PC-3 (cell line): ENCODE measurements at regions not wholly inside any gene's neighbourhood (a gene's known extent, or its start where the extent isn't known, plus 50 kb on each side); places are given as distances from the start of the nearest gene placed in this dataset.

Source experiments
- ATAC-seq: fragments of 200-7000 bp; cut with Tn5 transposase; 2 replicates; pipeline ENCODE4 v1.9.1; 2020; ENCODE audit warnings: mild to moderate bottlenecking, moderate library complexity
- BruUV-seq: library from RNA; stranded (reverse); fragments of 400-500 nt; replicated peaks from 2 replicates; lab custom pipeline; 2021; lab: Mats Ljungman, UMichigan
- CTCF ChIA-PET: fragments of 300-600 bp; sonication (Branson Sonifier 250); formaldehyde crosslinking; loops from one replicate; lab custom pipeline; 2022; ENCODE audit warnings: antibody characterized with exemption; lab: Charles Lee
- POLR2A ChIA-PET: fragments of 300-600 bp; sonication (Branson Sonifier 250); formaldehyde crosslinking; loops from one replicate; lab custom pipeline; 2022; ENCODE audit warnings: antibody characterized with exemption; ENCODE audit not compliant: unreplicated experiment; lab: Charles Lee
- DNase-seq: peaks from one replicate; pipeline ENCODE4 v3.0.0-alpha.2; 2015
- H2AFZ ChIP-seq: fragments of 300-600 bp; sonication (generic); 2 replicates; pipeline ENCODE4 v1.6.0; 2016; ENCODE audit warnings: antibody characterized with exemption, low read length
- H3F3A ChIP-seq: fragments of 300-600 bp; sonication (generic); one replicate; pipeline ENCODE4 v1.6.0; 2017; ENCODE audit warnings: antibody characterized with exemption, low read length, control low read depth, mild to moderate bottlenecking; ENCODE audit not compliant: unreplicated experiment
- H3K27ac ChIP-seq: fragments of 300-600 bp; sonication (generic); 2 replicates; pipeline ENCODE4 v1.5.1; 2016; ENCODE audit warnings: mild to moderate bottlenecking, low read length
- H3K27me3 ChIP-seq: fragments of 300-600 bp; sonication (generic); 2 replicates; pipeline ENCODE4 v1.6.1; 2016; ENCODE audit warnings: low read length, mixed read lengths
- H3K36me3 ChIP-seq: fragments of 300-600 bp; sonication (generic); 2 replicates; pipeline ENCODE4 v1.6.1; 2016; ENCODE audit warnings: low read depth, mixed run types, low read length, mixed read lengths
- H3K4me1 ChIP-seq: fragments of 300-600 bp; sonication (generic); 2 replicates; pipeline ENCODE4 v1.5.1; 2016; ENCODE audit warnings: low read length; ENCODE audit not compliant: insufficient read depth
- H3K4me2 ChIP-seq: fragments of 300-600 bp; sonication (generic); 2 replicates; pipeline ENCODE4 v1.6.0; 2016; ENCODE audit warnings: low read length
- H3K4me3 ChIP-seq: fragments of 300-600 bp; sonication (generic); 2 replicates; pipeline ENCODE4 v1.5.1; 2016; ENCODE audit warnings: mild to moderate bottlenecking, low read length, mixed read lengths
- H3K79me2 ChIP-seq: fragments of 300-600 bp; sonication (generic); 2 replicates; pipeline ENCODE4 v1.6.1; 2017; ENCODE audit warnings: low read length, mixed read lengths
- H3K9ac ChIP-seq: fragments of 300-600 bp; sonication (generic); 2 replicates; pipeline ENCODE4 v1.6.0; 2016; ENCODE audit warnings: mild to moderate bottlenecking, low read length
- H3K9me2 ChIP-seq: fragments of 300-600 bp; sonication (generic); replicated peaks from 2 replicates; pipeline ENCODE4 v1.6.1; 2016; ENCODE audit warnings: mixed run types, low read length, mixed read lengths
- H3K9me3 ChIP-seq: fragments of 300-600 bp; sonication (generic); 2 replicates; pipeline ENCODE4 v1.6.1; 2016; ENCODE audit warnings: low read length, mixed read lengths
- H4K20me1 ChIP-seq: fragments of 300-600 bp; sonication (generic); 2 replicates; pipeline ENCODE4 v1.6.1; 2016; ENCODE audit warnings: low read length, mixed read lengths
- CTCF ChIP-seq: fragments of 300-600 bp; sonication (generic); conservative IDR thresholded peaks from 2 replicates; pipeline ENCODE4 v1.5.1; 2017; ENCODE audit warnings: antibody characterized with exemption, low read depth, mild to moderate bottlenecking, low read length
- EZH2 ChIP-seq: fragments of 300-600 bp; sonication (generic); IDR thresholded peaks from one replicate; pipeline ENCODE4 v1.6.1; 2017; ENCODE audit warnings: antibody characterized with exemption, mild to moderate bottlenecking, low read length; ENCODE audit not compliant: unreplicated experiment
- EZH2phosphoT487 ChIP-seq: fragments of 300-600 bp; sonication (generic); IDR thresholded peaks from 2 replicates; pipeline ENCODE4 v1.6.1; 2018; ENCODE audit warnings: mild to moderate bottlenecking, antibody characterized with exemption, low read length, borderline replicate concordance
- intact Hi-C: fragments of 100-400 bp; cut with micrococcal nuclease; formaldehyde crosslinking; loops from 2 replicates; pipeline ENCODE4 v1.9.0; 2023

DNA sequence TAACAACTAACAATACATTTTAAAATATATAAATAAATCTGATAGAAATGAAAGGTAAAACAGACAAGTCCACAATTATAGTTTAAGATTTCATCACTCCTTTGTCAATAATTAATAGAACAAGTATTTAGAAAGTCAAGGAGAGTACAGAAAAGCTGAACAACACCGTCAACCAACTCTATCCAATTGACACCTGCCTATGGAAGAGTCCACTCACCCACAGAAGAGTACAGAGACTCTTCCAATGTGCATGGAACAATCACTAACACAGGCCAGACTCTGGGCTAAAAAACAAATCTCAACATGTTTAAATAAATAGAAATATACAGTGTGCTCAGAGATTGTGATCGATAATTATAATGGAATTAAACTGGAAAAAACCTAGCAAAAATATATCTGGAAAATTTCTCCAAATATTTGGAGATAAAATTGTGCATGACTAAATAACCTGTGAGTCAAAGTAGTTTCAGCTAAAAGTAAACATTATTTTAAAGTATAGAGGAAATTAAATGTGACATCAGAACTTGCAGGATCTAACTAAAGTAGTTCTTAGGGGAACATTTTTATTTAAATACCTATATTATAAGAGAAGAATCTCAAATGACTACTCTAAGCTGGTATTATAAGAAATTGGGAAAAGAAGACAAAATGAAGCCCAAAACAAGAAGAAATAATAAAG lies 109.9 kb upstream of the EGFR start:
- no peak for TF ChIP-seq EZH2
- H3K9ac ChIP-seq: no peak overlapping the region
- no peaks in the 10 kb centered on the region for H3K27me3 ChIP-seq
- no peaks in the 10 kb centered on the region for H4K20me1 ChIP-seq
- no peaks in the 10 kb centered on the region for H3F3A ChIP-seq
- no peaks in the 10 kb centered on the region for H3K9me2 ChIP-seq
- peak; percentile 84 for ATAC-seq
- H2AFZ ChIP-seq: no peak overlapping the region
- no TSS peak for BruUV-seq
- peak overlapping the region; percentile 65 for H3K4me2 ChIP-seq
- intact Hi-C loops: no loop called here
- no peaks in the 10 kb centered on the region for H3K36me3 ChIP-seq
- CTCF ChIA-PET: interaction anchor here (0.7 kb wide), 2 partner anchors 48 to 346 kb away, joined by 3 read pairs; no protein-coding TSS in a partner anchor
- peaks cover 24% of the 10 kb centered on the region for H3K4me1 ChIP-seq
- peak; percentile 49 for DNase-seq
- no peaks in the 10 kb centered on the region for H3K79me2 ChIP-seq
- POLR2A ChIA-PET: interaction anchor here (0.6 kb wide), 1 partner anchor 62 kb away, joined by 6 read pairs; no protein-coding TSS in a partner anchor
- no peak overlapping the region for H3K4me3 ChIP-seq
- peak overlapping the region; percentile 62 for H3K27ac ChIP-seq
- H3K9me3 ChIP-seq: no peaks in the 10 kb centered on the region

- intact Hi-C loops: no loop called here
- no peaks in the 10 kb centered on the region for H4K20me1 ChIP-seq
- H3K9ac ChIP-seq: no peak overlapping the region
- POLR2A ChIA-PET: no interaction called here
- BruUV-seq: no TSS peak
- no peaks in the 10 kb centered on the region for H3K79me2 ChIP-seq
- H3K36me3 ChIP-seq: no peaks in the 10 kb centered on the region
- ATAC-seq (no peak), DNase-seq (no peak)
- no peaks in the 10 kb centered on the region for H3K9me3 ChIP-seq
- H2AFZ ChIP-seq: no peak overlapping the region
- H3K27me3 ChIP-seq: no peaks in the 10 kb centered on the region
- CTCF ChIA-PET: no interaction called here
- H3K9me2 ChIP-seq: no peaks in the 10 kb centered on the region
- no peak overlapping the region for H3K27ac ChIP-seq
- H3K4me1 ChIP-seq: no peaks in the 10 kb centered on the region
- no peak for TF ChIP-seq EZH2
- TF ChIP-seq CTCF: no peak
- no peak for TF ChIP-seq EZH2phosphoT487
- H3K4me2 ChIP-seq: no peak overlapping the region
- no peaks in the 10 kb centered on the region for H3F3A ChIP-seq
- no peak overlapping the region for H3K4me3 ChIP-seq
These were observed 102.8 kb upstream of the EGFR start for GRCh38 chr7:54915870-54916598.

- no peak for TF ChIP-seq EZH2phosphoT487
- no peak for TF ChIP-seq CTCF
- TF ChIP-seq EZH2: no peak
- H3K9me3 ChIP-seq: no peaks in the 10 kb centered on the region
- no peak overlapping the region for H3K4me2 ChIP-seq
- no peak overlapping the region for H3K4me3 ChIP-seq
- H4K20me1 ChIP-seq: no peaks in the 10 kb centered on the region
- no peaks in the 10 kb centered on the region for H3K79me2 ChIP-seq
- no peaks in the 10 kb centered on the region for H3F3A ChIP-seq
- ChIA-PET POLR2A (no interaction called here), CTCF (interaction anchor here (0.7 kb wide), 1 partner anchor 58 kb away, joined by 3 read pairs; no protein-coding TSS in a partner anchor)
- H3K27me3 ChIP-seq: no peaks in the 10 kb centered on the region
- H3K27ac ChIP-seq: no peak overlapping the region
- DNase-seq: no peak
- no peak overlapping the region for H3K9ac ChIP-seq
- H3K4me1 ChIP-seq: no peaks in the 10 kb centered on the region
- H3K9me2 ChIP-seq: no peaks in the 10 kb centered on the region
- intact Hi-C loops: no loop called here
- H3K36me3 ChIP-seq: no peaks in the 10 kb centered on the region
- BruUV-seq: no TSS peak
- H2AFZ ChIP-seq: no peak overlapping the region
- ATAC-seq: no peak
These were observed 101.0 kb upstream of the EGFR start for GRCh38 chr7:54917613-54918391.
